GM12864 (cell line): ENCODE measurements at regions not wholly inside any gene's neighbourhood (a gene's known extent, or its start where the extent isn't known, plus 50 kb on each side); places are given as distances from the start of the nearest gene placed in this dataset.

ENCODE experiments used
- DNase-seq: peaks from one replicate; pipeline ENCODE4 v3.0.0-alpha.2; 2011; ENCODE audit warnings: low read depth
- H3K4me3 ChIP-seq: 2 replicates; pipeline ENCODE4 v1.5.1; 2011; ENCODE audit warnings: mild to moderate bottlenecking, low read depth, low read length, control low read depth
- CTCF ChIP-seq: IDR thresholded peaks from 2 replicates; pipeline ENCODE4 v1.5.1; 2011; ENCODE audit warnings: low read depth, mild to moderate bottlenecking, moderate library complexity, low read length, control low read depth, inconsistent platforms; ENCODE audit errors: missing control alignments

- no peak for TF ChIP-seq CTCF
- no peak for DNase-seq
- H3K4me3 ChIP-seq = no peak overlapping the region
Observed at GRCh38 chr5:121279801-121280200, 571.9 kb upstream of the FTMT start.

DNA sequence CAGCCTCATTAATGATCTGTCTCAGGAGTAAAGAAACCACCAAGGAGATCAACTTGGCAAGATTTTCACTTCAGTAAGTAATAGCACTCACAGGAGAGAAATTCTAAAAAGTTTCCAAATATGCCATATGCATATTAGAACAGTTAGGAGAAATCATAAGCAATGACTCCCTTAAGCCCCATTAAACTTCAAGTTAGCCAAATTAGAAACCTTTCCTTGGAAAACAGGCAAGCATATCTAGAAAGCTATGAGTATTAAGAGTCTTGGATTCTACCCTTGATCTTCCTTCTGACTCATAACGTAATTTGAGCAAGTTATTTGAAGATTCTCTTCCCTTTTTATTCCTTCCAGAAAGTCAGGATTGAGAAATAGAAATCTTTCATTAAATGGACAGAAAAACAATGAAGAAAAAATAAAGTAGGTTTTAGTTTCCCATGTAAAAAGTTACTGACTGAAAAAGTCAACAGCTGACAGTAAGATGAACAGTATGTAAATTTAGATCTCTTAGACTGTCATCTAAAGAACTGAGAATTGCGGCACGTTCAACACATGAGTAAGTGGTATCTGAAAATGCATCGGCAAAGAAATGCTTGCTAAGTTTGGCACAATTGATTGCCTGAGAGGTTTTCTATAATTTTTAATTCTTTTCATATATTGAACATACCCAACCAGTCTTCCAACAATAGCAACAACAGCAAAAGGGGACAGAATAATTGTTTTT is 565.7 kb upstream of the FTMT start:
- TF ChIP-seq CTCF = no peak
- no peak overlapping the region for H3K4me3 ChIP-seq
- no peak for DNase-seq

- DNase-seq = no peak
- no peak for TF ChIP-seq CTCF
- H3K4me3 ChIP-seq = no peak overlapping the region
Observed at GRCh38 chr5:121288781-121289180, 562.9 kb upstream of the FTMT start.

- no peak overlapping the region for H3K4me3 ChIP-seq
- no peak for TF ChIP-seq CTCF
- DNase-seq = no peak
Observed at GRCh38 chr5:121292664-121293063, 559.0 kb upstream of the FTMT start.

GRCh38 chr5:121296356-121296755 is 555.3 kb upstream of the FTMT start:
- DNase-seq = no peak
- H3K4me3 ChIP-seq = no peak overlapping the region
- TF ChIP-seq CTCF = no peak

GRCh38 chr5:121299153-121299552 is 552.5 kb upstream of the FTMT start:
- H3K4me3 ChIP-seq = no peak overlapping the region
- no peak for TF ChIP-seq CTCF
- no peak for DNase-seq

DNA sequence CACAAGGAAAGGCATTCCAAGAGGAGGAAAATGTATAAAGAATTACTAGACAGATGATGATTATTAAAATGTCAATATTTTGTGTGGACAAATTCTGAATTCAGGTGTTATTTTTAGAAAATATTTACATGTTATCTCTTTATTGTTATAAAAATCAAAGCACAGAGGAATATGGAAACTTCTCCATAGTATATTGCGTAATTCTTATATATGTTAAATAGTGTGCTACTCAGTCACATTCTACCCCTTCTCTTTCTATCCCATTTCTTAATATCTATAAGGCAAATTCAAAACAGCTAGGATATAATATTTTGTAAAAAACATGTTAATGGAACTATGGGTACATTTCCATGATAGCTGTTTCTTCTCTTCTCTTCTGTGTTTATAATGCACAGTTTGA is 546.8 kb upstream of the FTMT start:
- DNase-seq = no peak
- no peak for TF ChIP-seq CTCF
- H3K4me3 ChIP-seq = no peak overlapping the region
